ENCODE measurements at regions not wholly inside any gene's neighbourhood (a gene's known extent, or its start where the extent isn't known, plus 50 kb on each side); places are given as distances from the start of the nearest gene placed in this dataset.

DNA sequence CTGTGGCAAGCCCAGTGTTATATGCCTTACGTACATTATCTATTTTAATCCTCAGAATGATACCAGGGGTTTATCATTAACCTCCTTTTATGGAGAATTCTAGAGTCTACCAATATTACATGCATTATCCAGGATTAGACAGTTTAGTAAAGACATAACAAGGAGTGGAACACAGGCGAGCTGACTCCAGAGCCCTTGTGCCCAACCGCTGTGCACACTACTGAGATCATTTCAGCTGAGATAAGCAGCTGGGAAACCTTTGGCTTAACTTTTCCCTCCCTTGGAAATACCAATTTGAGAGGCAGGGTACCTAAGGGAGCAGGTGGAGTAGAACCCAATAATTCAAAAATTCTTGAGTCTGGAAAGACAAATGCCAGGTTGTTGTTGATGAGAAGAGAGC lies 59.8 kb upstream of the ATP1B1 start:
- no peak overlapping the region for H2BK5ac ChIP-seq (ENCODE audit: low read depth, low read length, poor library complexity)
- H3K79me2 ChIP-seq (ENCODE audit: control insufficient read depth, insufficient read depth, low read length, poor library complexity): no peaks in the 10 kb centered on the region
- no peak overlapping the region for H4K8ac ChIP-seq (ENCODE audit: low read depth, low read length)
- no peaks in the 10 kb centered on the region for H3K27me3 ChIP-seq (ENCODE audit: insufficient read depth, low read length)
- H3K23ac ChIP-seq (ENCODE audit: low read length): no peak overlapping the region
- peak overlapping the region; percentile 3 for H2BK12ac ChIP-seq (ENCODE audit: low read length)
- H2AK5ac ChIP-seq (ENCODE audit: low read length): peak overlapping the region; percentile 15
- H4K91ac ChIP-seq (ENCODE audit: low read depth, low read length): peak overlapping the region; percentile 41
- H2AFZ ChIP-seq (ENCODE audit: insufficient read depth, low read length, poor library complexity): no peak overlapping the region
- H3K4ac ChIP-seq (ENCODE audit: low read depth, low read length): no peak overlapping the region
- no peak overlapping the region for H3K4me3 ChIP-seq (ENCODE audit: low read depth, low read length)
- H3K9me3 ChIP-seq (ENCODE audit: insufficient read depth, low read depth, low read length): no peaks in the 10 kb centered on the region
- H3K9ac ChIP-seq (ENCODE audit: low read length): no peak overlapping the region
- H3K79me1 ChIP-seq (ENCODE audit: low read length): peaks cover 6% of the 10 kb centered on the region
- no peak overlapping the region for H3K27ac ChIP-seq (ENCODE audit: low read depth, low read length)
- WGBS (ENCODE audit: extremely low coverage, insufficient coverage, insufficient read length): no CpG with 5 or more reads among the region's 3 CpGs
- peaks cover 14 to 18% of the 10 kb centered on the region in 2 experiments for H3K4me1 ChIP-seq (ENCODE audit: control insufficient read depth in 1 of 2, insufficient read depth in 2 of 2, low read length in 2 of 2)
- no peak overlapping the region for H3K4me2 ChIP-seq (ENCODE audit: low read length)
- H4K12ac ChIP-seq (ENCODE audit: low read depth, low read length): no peak overlapping the region
- no peak overlapping the region for H3K14ac ChIP-seq (ENCODE audit: low read length)
- no peaks in the 10 kb centered on the region for H3K36me3 ChIP-seq (ENCODE audit: control insufficient read depth in 1 of 2, insufficient read depth in 2 of 2, low read length in 2 of 2)
- no peak overlapping the region for H3K18ac ChIP-seq (ENCODE audit: low read length)
- no peak for DNase-seq
- H2BK120ac ChIP-seq (ENCODE audit: insufficient read depth, low read length, poor library complexity): no peak overlapping the region

DNA sequence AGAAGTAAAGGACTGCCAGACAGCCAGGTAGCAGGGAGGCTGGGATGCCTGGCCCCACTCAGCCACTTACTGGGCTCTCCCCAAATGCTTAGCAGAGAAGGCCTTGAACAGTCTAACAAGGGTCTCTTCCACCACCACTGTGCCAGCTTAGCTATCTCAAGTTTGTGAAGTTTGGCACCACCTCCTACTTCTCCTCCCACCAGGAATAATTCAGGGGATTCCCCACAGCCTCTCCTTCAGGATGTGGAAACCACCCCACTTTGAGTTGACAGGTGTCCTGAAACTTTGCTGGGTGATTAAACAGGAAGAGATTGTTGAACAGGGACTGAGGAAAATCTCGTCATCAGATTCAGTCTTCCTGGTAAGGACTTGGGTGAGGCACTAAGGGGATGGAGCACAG lies 59.4 kb upstream of the ATP1B1 start:
- Histone ChIP-seq H3K9ac (ENCODE audit: low read length) (no peak overlapping the region), H3K4me2 (ENCODE audit: low read length) (no peak overlapping the region), H3K36me3 (ENCODE audit: control insufficient read depth in 1 of 2, insufficient read depth in 2 of 2, low read length in 2 of 2) (no peaks in the 10 kb centered on the region), H3K18ac (ENCODE audit: low read length) (no peak overlapping the region), H3K79me1 (ENCODE audit: low read length) (peaks cover 6% of the 10 kb centered on the region), H3K4ac (ENCODE audit: low read depth, low read length) (no peak overlapping the region), H2BK120ac (ENCODE audit: insufficient read depth, low read length, poor library complexity) (no peak overlapping the region), H2AFZ (ENCODE audit: insufficient read depth, low read length, poor library complexity) (no peak overlapping the region), H3K14ac (ENCODE audit: low read length) (no peak overlapping the region), H3K4me1 (ENCODE audit: control insufficient read depth in 1 of 2, insufficient read depth in 2 of 2, low read length in 2 of 2) (peaks cover 14 to 18% of the 10 kb centered on the region in 2 experiments), H4K91ac (ENCODE audit: low read depth, low read length) (peak overlapping the region; percentile 41), H4K12ac (ENCODE audit: low read depth, low read length) (no peak overlapping the region), H2AK5ac (ENCODE audit: low read length) (peak overlapping the region; percentile 15), H2BK5ac (ENCODE audit: low read depth, low read length, poor library complexity) (no peak overlapping the region), H3K9me3 (ENCODE audit: insufficient read depth, low read depth, low read length) (no peaks in the 10 kb centered on the region), H3K4me3 (ENCODE audit: low read depth, low read length) (no peak overlapping the region), H3K27me3 (ENCODE audit: insufficient read depth, low read length) (no peaks in the 10 kb centered on the region), H3K79me2 (ENCODE audit: control insufficient read depth, insufficient read depth, low read length, poor library complexity) (no peaks in the 10 kb centered on the region), H4K8ac (ENCODE audit: low read depth, low read length) (no peak overlapping the region), H3K23ac (ENCODE audit: low read length) (no peak overlapping the region), H2BK12ac (ENCODE audit: low read length) (peak overlapping the region; percentile 3), H3K27ac (ENCODE audit: low read depth, low read length) (no peak overlapping the region)
- no CpG with 5 or more reads among the region's 1 CpG for WGBS (ENCODE audit: extremely low coverage, insufficient coverage, insufficient read length)
- DNase-seq: no peak

DNA sequence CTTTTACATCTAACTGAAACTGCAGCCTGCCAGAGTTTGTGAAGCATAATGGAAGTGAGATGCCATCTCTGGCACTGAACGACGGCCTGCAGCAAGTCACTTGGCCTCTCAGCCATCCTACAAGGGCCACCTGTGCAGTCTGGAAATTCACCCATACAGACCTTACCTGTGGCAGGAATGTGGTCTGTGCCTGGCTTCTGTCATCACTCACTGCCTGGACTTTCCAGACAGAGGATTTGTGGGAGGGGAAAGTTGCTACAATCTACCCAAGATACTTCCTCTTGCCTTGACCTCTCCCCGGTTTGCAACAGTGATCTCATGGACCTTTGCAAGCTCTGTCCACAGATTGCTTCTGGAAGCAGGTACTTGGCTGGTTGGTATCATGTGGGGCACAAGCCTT lies 58.4 kb upstream of the ATP1B1 start:
- Histone ChIP-seq H3K4ac (ENCODE audit: low read depth, low read length) (no peak overlapping the region), H3K36me3 (ENCODE audit: control insufficient read depth in 1 of 2, insufficient read depth in 2 of 2, low read length in 2 of 2) (no peaks in the 10 kb centered on the region), H3K23ac (ENCODE audit: low read length) (no peak overlapping the region), H2AK5ac (ENCODE audit: low read length) (no peak overlapping the region), H3K79me2 (ENCODE audit: control insufficient read depth, insufficient read depth, low read length, poor library complexity) (no peaks in the 10 kb centered on the region), H4K8ac (ENCODE audit: low read depth, low read length) (no peak overlapping the region), H3K4me1 (ENCODE audit: control insufficient read depth in 1 of 2, insufficient read depth in 2 of 2, low read length in 2 of 2) (peaks cover 14 to 18% of the 10 kb centered on the region in 2 experiments), H3K14ac (ENCODE audit: low read length) (no peak overlapping the region), H3K18ac (ENCODE audit: low read length) (no peak overlapping the region), H3K9ac (ENCODE audit: low read length) (no peak overlapping the region), H2BK5ac (ENCODE audit: low read depth, low read length, poor library complexity) (no peak overlapping the region), H4K12ac (ENCODE audit: low read depth, low read length) (no peak overlapping the region), H2BK12ac (ENCODE audit: low read length) (no peak overlapping the region), H3K27me3 (ENCODE audit: insufficient read depth, low read length) (no peaks in the 10 kb centered on the region), H3K4me3 (ENCODE audit: low read depth, low read length) (no peak overlapping the region), H3K4me2 (ENCODE audit: low read length) (no peak overlapping the region), H3K79me1 (ENCODE audit: low read length) (peaks cover 6% of the 10 kb centered on the region), H4K91ac (ENCODE audit: low read depth, low read length) (no peak overlapping the region), H3K9me3 (ENCODE audit: insufficient read depth, low read depth, low read length) (no peaks in the 10 kb centered on the region), H3K27ac (ENCODE audit: low read depth, low read length) (no peak overlapping the region), H2AFZ (ENCODE audit: insufficient read depth, low read length, poor library complexity) (no peak overlapping the region), H2BK120ac (ENCODE audit: insufficient read depth, low read length, poor library complexity) (no peak overlapping the region)
- no peak for DNase-seq
- WGBS (ENCODE audit: extremely low coverage, insufficient coverage, insufficient read length): no CpG with 5 or more reads among the region's 3 CpGs

DNA sequence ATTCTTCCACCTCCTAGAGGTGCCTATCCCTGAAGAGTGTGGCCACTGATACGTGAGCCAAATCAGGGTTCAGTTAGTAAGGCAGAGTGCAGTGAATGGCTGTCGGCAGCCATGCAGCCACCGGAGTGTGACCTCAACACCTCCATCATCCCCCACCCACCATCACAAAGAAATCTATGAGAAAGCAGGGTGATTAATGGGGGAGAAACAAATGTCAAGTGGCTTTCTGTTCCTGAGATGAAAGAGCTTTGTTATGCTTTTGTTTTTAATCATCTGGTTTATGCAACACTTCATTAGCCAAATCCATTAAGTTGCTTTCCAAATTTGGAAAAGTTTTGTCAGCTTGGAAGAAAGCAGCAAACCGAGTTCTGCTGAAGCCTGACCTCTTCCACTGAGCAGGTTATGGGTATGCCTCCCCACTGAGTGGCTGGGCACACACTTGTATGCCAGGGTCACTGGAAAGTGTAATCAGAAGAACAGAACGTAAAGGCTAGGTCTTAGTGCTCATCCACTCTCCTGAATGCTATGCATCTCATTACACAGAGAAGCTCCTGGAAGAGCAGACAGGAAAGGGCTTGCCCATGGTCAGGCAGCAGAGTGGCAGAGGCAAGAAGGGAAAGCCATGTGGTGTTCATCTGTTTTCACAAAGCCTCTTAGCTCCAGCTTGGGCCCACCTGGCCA lies 57.1 kb upstream of the ATP1B1 start:
- Histone ChIP-seq H3K9me3 (ENCODE audit: insufficient read depth, low read depth, low read length) (no peaks in the 10 kb centered on the region), H2BK120ac (ENCODE audit: insufficient read depth, low read length, poor library complexity) (no peak overlapping the region), H3K14ac (ENCODE audit: low read length) (no peak overlapping the region), H3K18ac (ENCODE audit: low read length) (no peak overlapping the region), H3K36me3 (ENCODE audit: control insufficient read depth in 1 of 2, insufficient read depth in 2 of 2, low read length in 2 of 2) (no peaks in the 10 kb centered on the region), H4K91ac (ENCODE audit: low read depth, low read length) (no peak overlapping the region), H2BK5ac (ENCODE audit: low read depth, low read length, poor library complexity) (no peak overlapping the region), H3K4me1 (ENCODE audit: control insufficient read depth in 1 of 2, insufficient read depth in 2 of 2, low read length in 2 of 2) (peaks cover 11 to 12% of the 10 kb centered on the region in 2 experiments), H3K4ac (ENCODE audit: low read depth, low read length) (no peak overlapping the region), H4K8ac (ENCODE audit: low read depth, low read length) (no peak overlapping the region), H3K4me3 (ENCODE audit: low read depth, low read length) (no peak overlapping the region), H3K79me2 (ENCODE audit: control insufficient read depth, insufficient read depth, low read length, poor library complexity) (no peaks in the 10 kb centered on the region), H3K4me2 (ENCODE audit: low read length) (no peak overlapping the region), H2BK12ac (ENCODE audit: low read length) (peak overlapping the region; percentile 47), H2AK5ac (ENCODE audit: low read length) (no peak overlapping the region), H4K12ac (ENCODE audit: low read depth, low read length) (no peak overlapping the region), H2AFZ (ENCODE audit: insufficient read depth, low read length, poor library complexity) (no peak overlapping the region), H3K27ac (ENCODE audit: low read depth, low read length) (no peak overlapping the region), H3K79me1 (ENCODE audit: low read length) (peaks cover 2% of the 10 kb centered on the region), H3K27me3 (ENCODE audit: insufficient read depth, low read length) (no peaks in the 10 kb centered on the region), H3K9ac (ENCODE audit: low read length) (no peak overlapping the region), H3K23ac (ENCODE audit: low read length) (no peak overlapping the region)
- no CpG with 5 or more reads among the region's 5 CpGs for WGBS (ENCODE audit: extremely low coverage, insufficient coverage, insufficient read length)
- DNase-seq: no peak
